Liver (tissue), 3 donors: ENCODE measurements at regions not wholly inside any gene's neighbourhood (a gene's known extent, or its start where the extent isn't known, plus 50 kb on each side); places are given as distances from the start of the nearest gene placed in this dataset.

ENCODE experiments used
- CTCF ChIP-seq: fragments of 150-350 bp; IDR thresholded peaks from 2 replicates; pipeline ENCODE4 v1.5.1; 2017; ENCODE audit warnings: improper control_type of control experiment, low read depth, low read length; ENCODE audit not compliant: missing input control
- JUND ChIP-seq, 2 donors: IDR thresholded peaks; 2 replicates each; pipeline ENCODE4 v1.6.1; 2016; ENCODE audit warnings: antibody characterized with exemption in 2 of 2
- MAX ChIP-seq: IDR thresholded peaks from 2 replicates; pipeline ENCODE4 v1.6.1; 2016; ENCODE audit warnings: antibody characterized with exemption
- REST ChIP-seq: IDR thresholded peaks from 2 replicates; pipeline ENCODE4 v1.6.1; 2016; ENCODE audit warnings: antibody characterized with exemption, mild to moderate bottlenecking
- SP1 ChIP-seq: IDR thresholded peaks from 2 replicates; pipeline ENCODE4 v1.6.1; 2018; ENCODE audit warnings: antibody characterized with exemption, mild to moderate bottlenecking
- TAF1 ChIP-seq: conservative IDR thresholded peaks from 2 replicates; pipeline ENCODE4 v1.6.1; 2016; ENCODE audit warnings: antibody characterized with exemption, mild to moderate bottlenecking
- YY1 ChIP-seq: IDR thresholded peaks from 2 replicates; pipeline ENCODE4 v1.6.1; 2016; ENCODE audit warnings: antibody characterized with exemption, mild to moderate bottlenecking
- donor health status: healthy.
- donor health status: healthy.

GRCh38 chr12:127623362-127623761 is 643.6 kb upstream of the TMEM132C start:
- TF ChIP-seq CTCF (no peak), REST (no peak), JUND (IDR thresholded peaks at IDR 0.05) (no peak), MAX (no peak), TAF1 (no peak), YY1 (no peak), SP1 (no peak)
